Loucy (cell line): ENCODE measurements at regions not wholly inside any gene's neighbourhood (a gene's known extent, or its start where the extent isn't known, plus 50 kb on each side); places are given as distances from the start of the nearest gene placed in this dataset.

Source experiments
- H2AFZ ChIP-seq: fragments of 200-600 bp; sonication (generic); 2 replicates; pipeline ENCODE4 v1.6.0; 2016; ENCODE audit warnings: antibody characterized with exemption, mild to moderate bottlenecking, low read length, moderate library complexity
- H3F3A ChIP-seq: fragments of 200-600 bp; 2 replicates; pipeline ENCODE4 v1.6.0; 2016; ENCODE audit warnings: antibody characterized with exemption, low read depth, mild to moderate bottlenecking
- H3K27me3 ChIP-seq: fragments of 200-600 bp; sonication (generic); 2 replicates; pipeline ENCODE4 v1.6.1; 2014; ENCODE audit warnings: low read length, mild to moderate bottlenecking; ENCODE audit not compliant: insufficient read depth, poor library complexity, severe bottlenecking
- H3K36me3 ChIP-seq: fragments of 200-600 bp; sonication (generic); 2 replicates; pipeline ENCODE4 v1.6.1; 2016; ENCODE audit warnings: low read length; ENCODE audit not compliant: insufficient read depth
- H3K4me1 ChIP-seq: fragments of 200-600 bp; sonication (generic); 2 replicates; pipeline ENCODE4 v1.5.1; 2014; ENCODE audit warnings: low read length, mild to moderate bottlenecking; ENCODE audit not compliant: insufficient read depth, poor library complexity, severe bottlenecking
- H3K4me2 ChIP-seq: fragments of 200-600 bp; sonication (generic); 2 replicates; pipeline ENCODE4 v1.6.0; 2014; ENCODE audit warnings: antibody characterized with exemption, low read length, low read depth, mild to moderate bottlenecking; ENCODE audit not compliant: poor library complexity, severe bottlenecking
- H3K4me3 ChIP-seq: fragments of 200-600 bp; sonication (generic); 2 replicates; pipeline ENCODE4 v1.5.1; 2014; ENCODE audit warnings: low read length, mild to moderate bottlenecking, mixed read lengths; ENCODE audit not compliant: poor library complexity, severe bottlenecking
- H3K79me2 ChIP-seq: fragments of 200-600 bp; sonication (generic); 2 replicates; pipeline ENCODE4 v1.6.1; 2014; ENCODE audit warnings: low read length; ENCODE audit not compliant: insufficient read depth
- H3K9ac ChIP-seq: fragments of 200-600 bp; sonication (generic); 2 replicates; pipeline ENCODE4 v1.6.0; 2014; ENCODE audit warnings: mild to moderate bottlenecking, low read depth, low read length, moderate library complexity; ENCODE audit not compliant: poor library complexity, severe bottlenecking
- H3K9me2 ChIP-seq: fragments of 200-600 bp; sonication (generic); replicated peaks from 2 replicates; pipeline ENCODE4 v1.6.1; 2016; ENCODE audit warnings: low read depth, low read length, mixed read lengths
- H3K9me3 ChIP-seq: fragments of 200-600 bp; sonication (generic); 2 replicates; pipeline ENCODE4 v1.6.1; 2014; ENCODE audit warnings: mild to moderate bottlenecking, antibody characterized with exemption, low read length, low read depth; ENCODE audit not compliant: insufficient read depth
- H4K20me1 ChIP-seq: fragments of 200-600 bp; sonication (generic); 2 replicates; pipeline ENCODE4 v1.6.0; 2014; ENCODE audit warnings: antibody characterized with exemption, low read length, mild to moderate bottlenecking; ENCODE audit not compliant: insufficient read depth, poor library complexity, severe bottlenecking
- CTCF ChIP-seq: fragments of 200-600 bp; sonication (generic); conservative IDR thresholded peaks from 2 replicates; pipeline ENCODE4 v1.5.1; 2014; ENCODE audit warnings: mild to moderate bottlenecking, antibody characterized with exemption, low read length
- EZH2phosphoT487 ChIP-seq: fragments of 200-600 bp; IDR thresholded peaks from 2 replicates; pipeline ENCODE4 v1.6.1; 2018; ENCODE audit warnings: antibody characterized with exemption, mild to moderate bottlenecking, moderate library complexity, borderline replicate concordance

GRCh38 chr3:159929171-159930141, 59.2 kb upstream of the IL12A start:
- TF ChIP-seq EZH2phosphoT487 = no peak
- peak; percentile 33 for TF ChIP-seq CTCF
- Histone ChIP-seq H4K20me1 (no peaks in the 10 kb centered on the region), H3K4me3 (peak overlapping the region; percentile 51), H3K36me3 (no peaks in the 10 kb centered on the region), H3K79me2 (no peaks in the 10 kb centered on the region), H3K4me1 (peaks cover 6% of the 10 kb centered on the region), H3K4me2 (peak overlapping the region; percentile 58), H3K27me3 (no peaks in the 10 kb centered on the region), H3K9me3 (peaks cover 4% of the 10 kb centered on the region; the same call in 1 of the 2 replicates), H3K9me2 (no peaks in the 10 kb centered on the region), H2AFZ (peak overlapping the region; percentile 99), H3K9ac (no peak overlapping the region), H3F3A (no peaks in the 10 kb centered on the region)

GRCh38 chr3:159934216-159934615, 54.4 kb upstream of the IL12A start:
- Histone ChIP-seq H3K4me1 (peaks cover 6% of the 10 kb centered on the region), H3K4me2 (no peak overlapping the region), H2AFZ (no peak overlapping the region), H3K9me2 (no peaks in the 10 kb centered on the region), H3K9me3 (peaks cover 4% of the 10 kb centered on the region; the same call in 1 of the 2 replicates), H3F3A (no peaks in the 10 kb centered on the region), H4K20me1 (no peaks in the 10 kb centered on the region), H3K79me2 (no peaks in the 10 kb centered on the region), H3K36me3 (no peaks in the 10 kb centered on the region), H3K27me3 (no peaks in the 10 kb centered on the region), H3K9ac (no peak overlapping the region), H3K4me3 (no peak overlapping the region)
- no peak for TF ChIP-seq EZH2phosphoT487
- no peak for TF ChIP-seq CTCF

- peaks cover 4% of the 10 kb centered on the region; the same call in 1 of the 2 replicates for H3K9me3 ChIP-seq
- peaks cover 4% of the 10 kb centered on the region for H3K4me1 ChIP-seq
- no peaks in the 10 kb centered on the region for H3K9me2 ChIP-seq
- H3K79me2 ChIP-seq = no peaks in the 10 kb centered on the region
- no peak overlapping the region for H3K9ac ChIP-seq
- no peak overlapping the region for H2AFZ ChIP-seq
- H3K27me3 ChIP-seq = no peaks in the 10 kb centered on the region
- no peak overlapping the region for H3K4me3 ChIP-seq
- TF ChIP-seq CTCF (no peak), EZH2phosphoT487 (no peak)
- H3F3A ChIP-seq = no peaks in the 10 kb centered on the region
- no peaks in the 10 kb centered on the region for H3K36me3 ChIP-seq
- H4K20me1 ChIP-seq = no peaks in the 10 kb centered on the region
- no peak overlapping the region for H3K4me2 ChIP-seq
These were observed 52.1 kb upstream of the IL12A start for GRCh38 chr3:159936541-159936940.
